ENCODE measurements at regions not wholly inside any gene's neighbourhood (a gene's known extent, or its start where the extent isn't known, plus 50 kb on each side); places are given as distances from the start of the nearest gene placed in this dataset.

- Histone ChIP-seq H3K4me3 (ENCODE audit: low read length) (no peak overlapping the region), H3K27ac (ENCODE audit: low read length) (no peak overlapping the region), H3K9me3 (ENCODE audit: control insufficient read depth, low read length) (no peaks in the 10 kb centered on the region), H3K4me1 (ENCODE audit: control insufficient read depth, insufficient read depth, low read length) (peaks cover 5% of the 10 kb centered on the region), H3K27me3 (ENCODE audit: control insufficient read depth, insufficient read depth) (no peaks in the 10 kb centered on the region)
- DNase-seq (no peak), ATAC-seq (peak; percentile 71 to 74)
- WGBS, result 32% methylated on average over 5 of the region's 5 CpGs
- intact Hi-C loops (cut with DNase I), result no loop called here
These were observed 400.3 kb downstream of the MTX2 start for GRCh38 chr2:176669398-176670174.

GRCh38 chr2:176675271-176675949 is 406.2 kb downstream of the MTX2 start:
- H3K9me3 ChIP-seq (ENCODE audit: control insufficient read depth, low read length), result no peaks in the 10 kb centered on the region
- no peak overlapping the region for H3K27ac ChIP-seq (ENCODE audit: low read length)
- H3K27me3 ChIP-seq (ENCODE audit: control insufficient read depth, insufficient read depth), result no peaks in the 10 kb centered on the region
- WGBS, result 95% methylated on average over 6 of the region's 6 CpGs
- H3K4me1 ChIP-seq (ENCODE audit: control insufficient read depth, insufficient read depth, low read length), result no peaks in the 10 kb centered on the region
- no peak for DNase-seq
- no peak for ATAC-seq
- no peak overlapping the region for H3K4me3 ChIP-seq (ENCODE audit: low read length)
- intact Hi-C loops (cut with DNase I), result no loop called here

DNA sequence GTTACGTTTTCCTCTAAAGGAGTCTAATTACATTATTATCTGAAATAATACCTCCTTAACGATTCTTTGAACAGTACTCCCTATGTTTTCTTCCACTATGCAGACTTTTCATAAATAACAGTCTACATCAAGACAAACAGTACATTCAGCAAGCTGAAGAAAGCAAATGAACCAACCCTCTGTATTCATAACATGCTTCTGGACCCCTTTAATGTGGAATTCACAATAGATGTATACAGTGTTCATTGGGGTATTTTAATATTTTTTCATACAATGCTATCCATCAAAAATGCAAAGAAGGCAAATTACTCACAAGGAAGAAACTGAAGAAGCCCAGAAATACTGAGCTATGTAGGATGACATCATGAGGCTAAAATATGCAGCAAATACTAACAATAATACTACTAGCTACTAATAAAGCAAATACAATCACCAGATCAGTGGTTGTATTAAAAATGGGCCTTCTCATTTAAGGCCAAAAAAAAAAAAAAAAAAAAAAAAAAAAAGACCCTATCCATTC is 408.6 kb downstream of the MTX2 start:
- H3K27me3 ChIP-seq (ENCODE audit: control insufficient read depth, insufficient read depth), result no peaks in the 10 kb centered on the region
- H3K9me3 ChIP-seq (ENCODE audit: control insufficient read depth, low read length), result no peaks in the 10 kb centered on the region
- no peaks in the 10 kb centered on the region for H3K4me1 ChIP-seq (ENCODE audit: control insufficient read depth, insufficient read depth, low read length)
- no peak for ATAC-seq
- DNase-seq, result no peak
- no peak overlapping the region for H3K4me3 ChIP-seq (ENCODE audit: low read length)
- WGBS, result 84% methylated on average over 2 of the region's 2 CpGs
- no peak overlapping the region for H3K27ac ChIP-seq (ENCODE audit: low read length)
- intact Hi-C loops (cut with DNase I), result no loop called here

DNA sequence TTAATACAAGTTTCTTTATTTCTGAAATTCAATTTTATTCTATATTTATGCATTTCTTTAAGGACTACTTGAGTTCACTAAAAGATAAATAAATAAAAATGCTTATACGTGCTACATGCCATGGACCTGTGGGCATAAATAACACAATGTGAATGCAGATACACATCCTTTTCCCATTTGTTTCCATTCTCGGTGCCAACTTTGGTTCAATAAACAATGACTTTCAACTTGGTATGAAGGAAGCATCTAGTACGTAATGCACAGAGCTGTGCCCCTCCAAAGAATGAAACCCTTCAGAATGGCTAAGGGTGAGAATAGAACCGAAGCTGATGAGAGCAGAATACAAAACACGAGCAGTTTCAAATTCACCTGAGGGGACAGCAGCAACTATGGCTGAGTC is 409.3 kb downstream of the MTX2 start:
- ATAC-seq (no peak), DNase-seq (no peak)
- Histone ChIP-seq H3K27ac (ENCODE audit: low read length) (no peak overlapping the region), H3K9me3 (ENCODE audit: control insufficient read depth, low read length) (no peaks in the 10 kb centered on the region), H3K4me1 (ENCODE audit: control insufficient read depth, insufficient read depth, low read length) (no peaks in the 10 kb centered on the region), H3K27me3 (ENCODE audit: control insufficient read depth, insufficient read depth) (no peaks in the 10 kb centered on the region), H3K4me3 (ENCODE audit: low read length) (no peak overlapping the region)
- 75% methylated on average over 5 of the region's 5 CpGs for WGBS
- intact Hi-C loops (cut with DNase I), result no loop called here

DNA sequence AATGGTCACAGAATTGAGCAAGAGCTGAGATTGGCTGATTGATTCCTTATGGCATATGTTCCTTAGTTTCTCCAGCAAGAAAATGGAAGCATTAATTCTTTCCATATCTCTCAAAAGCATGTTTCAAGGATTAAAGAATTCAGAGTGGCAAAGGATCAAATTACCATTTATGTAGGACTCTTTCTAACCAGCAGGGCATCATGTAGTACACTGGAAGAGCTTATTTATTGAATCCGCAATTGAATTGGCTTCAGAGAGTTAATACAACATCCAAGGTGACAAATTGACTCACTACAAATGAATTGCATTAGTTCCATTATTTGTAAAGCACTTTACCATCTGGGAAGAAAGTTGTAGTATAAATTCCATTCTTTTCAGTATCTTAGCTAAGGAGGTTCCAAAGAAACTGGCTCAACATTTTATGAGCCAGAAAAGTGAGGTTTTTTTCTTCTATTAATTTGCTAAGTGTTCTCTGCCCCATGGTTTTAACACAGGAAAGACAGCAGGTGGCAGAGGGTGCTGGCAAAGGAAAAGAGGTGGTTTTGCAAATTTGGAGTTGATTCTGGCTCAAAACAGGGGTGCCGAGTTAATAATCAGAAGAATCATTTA is 409.9 kb downstream of the MTX2 start:
- WGBS, result 87% methylated on average over 2 of the region's 2 CpGs
- ATAC-seq (no peak), DNase-seq (no peak)
- H3K9me3 ChIP-seq (ENCODE audit: control insufficient read depth, low read length), result no peaks in the 10 kb centered on the region
- H3K27me3 ChIP-seq (ENCODE audit: control insufficient read depth, insufficient read depth), result no peaks in the 10 kb centered on the region
- no peak overlapping the region for H3K4me3 ChIP-seq (ENCODE audit: low read length)
- no peak overlapping the region for H3K27ac ChIP-seq (ENCODE audit: low read length)
- H3K4me1 ChIP-seq (ENCODE audit: control insufficient read depth, insufficient read depth, low read length), result no peaks in the 10 kb centered on the region
- intact Hi-C loops (cut with DNase I), result no loop called here

DNA sequence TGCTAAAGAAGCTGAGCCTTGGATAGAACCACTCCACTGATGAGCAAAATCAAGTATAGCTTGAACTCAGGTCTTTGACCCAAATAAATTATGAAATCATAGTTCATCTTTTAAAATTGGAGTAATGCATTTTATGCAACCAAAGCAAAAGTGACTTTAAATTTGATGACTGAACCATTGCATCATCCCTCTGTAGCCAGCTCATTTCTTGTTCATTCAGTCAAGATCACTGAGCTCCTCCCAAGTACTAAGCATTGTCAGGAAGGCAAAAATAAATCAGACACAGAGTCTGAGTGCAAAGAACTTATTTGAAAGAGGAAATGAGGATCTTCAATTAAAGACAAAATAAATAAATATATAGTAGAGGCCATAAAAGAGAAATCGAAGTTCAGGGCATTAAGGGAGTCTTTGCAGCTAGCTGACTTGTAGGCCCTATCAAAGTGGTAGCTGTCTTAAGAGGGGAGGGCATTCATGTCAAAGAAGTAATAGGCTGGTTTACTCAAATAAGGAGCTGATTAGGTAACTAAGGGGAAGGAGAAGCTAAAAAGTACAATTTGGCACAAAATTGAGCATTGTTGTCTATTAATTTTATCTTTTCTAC is 411.8 kb downstream of the MTX2 start:
- no peak overlapping the region for H3K4me3 ChIP-seq (ENCODE audit: low read length)
- H3K27ac ChIP-seq (ENCODE audit: low read length), result no peak overlapping the region
- DNase-seq (no peak), ATAC-seq (no peak)
- no peaks in the 10 kb centered on the region for H3K4me1 ChIP-seq (ENCODE audit: control insufficient read depth, insufficient read depth, low read length)
- intact Hi-C loops (cut with DNase I), result no loop called here
- no peaks in the 10 kb centered on the region for H3K27me3 ChIP-seq (ENCODE audit: control insufficient read depth, insufficient read depth)
- no peaks in the 10 kb centered on the region for H3K9me3 ChIP-seq (ENCODE audit: control insufficient read depth, low read length)
- 79% methylated on average over 1 of the region's 1 CpG for WGBS

DNA sequence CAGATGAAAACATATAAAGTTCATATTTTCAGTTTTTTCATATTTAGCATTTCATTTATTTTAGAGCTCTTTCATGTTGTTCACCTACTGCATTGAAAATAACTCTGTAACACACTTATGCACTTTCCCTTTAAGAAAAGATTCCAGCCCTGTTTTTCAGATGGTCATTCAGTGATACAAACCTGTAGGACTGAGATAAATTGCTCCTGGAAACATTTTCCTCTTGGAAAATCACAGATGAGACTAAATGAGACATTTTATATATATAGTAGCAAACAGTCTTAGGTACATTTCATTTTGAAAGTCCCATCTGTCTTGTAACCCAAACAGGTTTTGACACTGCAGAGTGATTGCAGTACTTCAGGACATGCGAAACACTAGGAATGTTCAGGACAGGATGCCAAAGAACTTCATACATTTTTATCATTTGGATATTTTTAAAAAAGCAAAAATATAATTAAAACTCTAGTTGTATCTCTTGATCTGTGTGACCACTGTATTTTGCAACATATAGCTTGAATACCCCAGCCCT is 412.4 kb downstream of the MTX2 start:
- ATAC-seq, result no peak

GRCh38 chr2:176682278-176682677 is 413.0 kb downstream of the MTX2 start:
- DNase-seq (no peak), ATAC-seq (no peak)
- 43% methylated on average over 3 of the region's 3 CpGs for WGBS
- intact Hi-C loops (cut with DNase I), result no loop called here
- Histone ChIP-seq H3K27ac (ENCODE audit: low read length) (no peak overlapping the region), H3K4me1 (ENCODE audit: control insufficient read depth, insufficient read depth, low read length) (no peaks in the 10 kb centered on the region), H3K9me3 (ENCODE audit: control insufficient read depth, low read length) (no peaks in the 10 kb centered on the region), H3K4me3 (ENCODE audit: low read length) (no peak overlapping the region), H3K27me3 (ENCODE audit: control insufficient read depth, insufficient read depth) (no peaks in the 10 kb centered on the region)

More for the DNA sequence above, 412.4 kb downstream of the MTX2 start:
- Histone ChIP-seq H3K4me1 (ENCODE audit: control insufficient read depth, insufficient read depth, low read length) (no peaks in the 10 kb centered on the region), H3K27ac (ENCODE audit: low read length) (no peak overlapping the region), H3K4me3 (ENCODE audit: low read length) (no peak overlapping the region), H3K27me3 (ENCODE audit: control insufficient read depth, insufficient read depth) (no peaks in the 10 kb centered on the region), H3K9me3 (ENCODE audit: control insufficient read depth, low read length) (no peaks in the 10 kb centered on the region)
- intact Hi-C loops (cut with DNase I), result no loop called here
- DNase-seq, result no peak
- 58% methylated on average over 1 of the region's 1 CpG for WGBS

GRCh38 chr2:176683618-176684111 is 414.4 kb downstream of the MTX2 start:
- 71% methylated on average over 1 of the region's 1 CpG for WGBS
- intact Hi-C loops (cut with DNase I), result no loop called here
- H3K9me3 ChIP-seq (ENCODE audit: control insufficient read depth, low read length), result no peaks in the 10 kb centered on the region
- no peak overlapping the region for H3K27ac ChIP-seq (ENCODE audit: low read length)
- ATAC-seq, result no peak
- H3K27me3 ChIP-seq (ENCODE audit: control insufficient read depth, insufficient read depth), result no peaks in the 10 kb centered on the region
- peaks cover 4% of the 10 kb centered on the region for H3K4me1 ChIP-seq (ENCODE audit: control insufficient read depth, insufficient read depth, low read length)
- no peak overlapping the region for H3K4me3 ChIP-seq (ENCODE audit: low read length)
- DNase-seq, result no peak

DNA sequence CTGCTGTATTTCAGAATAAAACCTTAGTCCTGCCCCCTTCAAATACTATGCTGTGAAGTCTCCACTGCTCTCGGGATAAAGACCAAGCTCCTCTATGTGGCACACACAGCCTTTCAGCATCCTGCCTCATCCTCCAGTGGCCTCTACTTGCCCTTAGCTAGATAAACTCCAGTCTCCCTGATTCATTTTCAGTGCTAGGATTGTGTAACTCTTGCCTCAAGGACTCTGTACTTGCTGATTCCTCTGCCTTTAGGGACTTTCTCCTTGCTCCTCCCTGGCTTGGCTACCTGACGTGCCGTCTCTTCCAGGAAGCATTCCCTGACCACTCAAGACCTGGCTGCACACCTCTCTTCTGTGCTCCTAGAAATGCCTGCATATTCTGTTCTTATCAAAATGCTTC is 416.7 kb downstream of the MTX2 start:
- peak; percentile 25 to 45 for ATAC-seq
- intact Hi-C loops (cut with DNase I), result no loop called here
- no peak for DNase-seq
- Histone ChIP-seq H3K27me3 (ENCODE audit: control insufficient read depth, insufficient read depth) (no peaks in the 10 kb centered on the region), H3K27ac (ENCODE audit: low read length) (no peak overlapping the region), H3K4me1 (ENCODE audit: control insufficient read depth, insufficient read depth, low read length) (peaks cover 4% of the 10 kb centered on the region), H3K4me3 (ENCODE audit: low read length) (no peak overlapping the region), H3K9me3 (ENCODE audit: control insufficient read depth, low read length) (no peaks in the 10 kb centered on the region)
- WGBS, result 53% methylated on average over 3 of the region's 3 CpGs
